ENCODE measurements at regions not wholly inside any gene's neighbourhood (a gene's known extent, or its start where the extent isn't known, plus 50 kb on each side); places are given as distances from the start of the nearest gene placed in this dataset.

DNA sequence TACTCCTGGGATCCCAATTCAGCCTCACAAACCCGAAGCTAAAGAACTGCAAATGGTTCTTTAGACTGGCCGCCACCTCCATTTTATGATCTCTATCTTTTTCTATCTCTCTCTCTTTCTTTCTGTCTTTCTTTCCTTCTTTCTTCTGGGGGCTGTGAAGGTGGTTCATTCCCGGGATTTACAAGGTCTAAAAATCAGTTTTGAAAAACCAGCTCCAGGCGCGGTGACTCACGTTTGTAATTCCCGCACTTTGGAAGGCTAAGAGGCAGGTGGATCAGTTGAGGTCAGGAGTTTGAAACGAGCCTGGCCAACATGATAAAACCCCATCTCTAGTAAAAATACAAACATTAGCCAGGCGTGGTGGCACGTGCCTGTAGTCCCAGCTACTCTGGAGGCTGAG lies 67.2 kb upstream of the VASH1 start:
- no peak overlapping the region for H3K27ac ChIP-seq (ENCODE audit: low read depth, low read length)
- H3K4me1 ChIP-seq (ENCODE audit: control insufficient read depth, low read length): no peaks in the 10 kb centered on the region
- peaks cover 7% of the 10 kb centered on the region; the same call in 1 of the 2 replicates for H3K27me3 ChIP-seq (ENCODE audit: control insufficient read depth, low read length)
- no peaks in the 10 kb centered on the region for H3K36me3 ChIP-seq (ENCODE audit: control insufficient read depth, low read length)
- no peak overlapping the region for H3K4me2 ChIP-seq (ENCODE audit: low read length)
- no peaks in the 10 kb centered on the region for H4K20me1 ChIP-seq (ENCODE audit: control insufficient read depth, insufficient read depth, low read depth, low read length)
- no peak for TF ChIP-seq CTCF (IDR thresholded peaks at IDR 0.05; ENCODE audit: low read depth, low read length, poor library complexity, severe bottlenecking)
- TF ChIP-seq EZH2phosphoT487 (IDR thresholded peaks at IDR 0.05; ENCODE audit: borderline replicate concordance, low read length): no peak
- no peaks in the 10 kb centered on the region for H3K9me3 ChIP-seq (ENCODE audit: control insufficient read depth, insufficient read depth, low read length)
- no peaks in the 10 kb centered on the region for H3K9me2 ChIP-seq (replicated peaks; ENCODE audit: control insufficient read depth, low read length)
- no peak overlapping the region for H3K4me3 ChIP-seq (ENCODE audit: low read length)
- H3F3A ChIP-seq (ENCODE audit: control insufficient read depth, insufficient read depth): no peaks in the 10 kb centered on the region
- no peaks in the 10 kb centered on the region for H3K79me2 ChIP-seq (ENCODE audit: control insufficient read depth, low read length)

DNA sequence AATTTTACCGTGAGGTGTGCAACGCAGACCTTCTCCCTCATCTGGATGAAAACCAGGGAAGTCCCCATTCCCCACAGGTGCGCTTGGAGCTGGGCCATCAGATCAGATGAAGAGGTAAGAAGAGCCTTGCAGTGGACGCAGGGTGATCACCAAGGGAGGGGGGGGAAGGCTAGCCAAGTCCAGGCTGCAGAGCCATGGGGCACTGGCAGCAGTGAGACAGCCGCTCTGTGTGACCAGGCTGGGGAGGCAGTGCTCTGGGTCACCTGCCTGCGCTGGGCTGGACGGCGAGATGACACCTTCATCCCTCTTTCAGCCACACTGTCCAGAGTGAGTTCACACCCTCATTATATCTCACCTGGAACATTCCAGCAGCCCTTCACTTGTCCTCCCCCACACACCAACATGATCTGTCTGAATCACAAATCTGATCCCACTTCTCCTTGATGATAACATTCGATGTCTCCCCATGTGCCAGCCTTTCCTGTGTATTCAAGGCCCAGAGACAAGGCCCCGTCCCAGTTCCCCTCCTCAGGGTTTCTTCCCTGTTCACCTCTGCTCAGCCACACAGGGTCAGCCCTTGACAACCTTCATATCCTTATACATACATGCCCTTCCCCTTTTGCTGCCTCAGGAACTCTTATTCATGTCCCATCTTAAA lies 65.9 kb upstream of the VASH1 start:
- no peaks in the 10 kb centered on the region for H3K79me2 ChIP-seq (ENCODE audit: control insufficient read depth, low read length)
- no peak overlapping the region for H3K27ac ChIP-seq (ENCODE audit: low read depth, low read length)
- H3K4me1 ChIP-seq (ENCODE audit: control insufficient read depth, low read length): no peaks in the 10 kb centered on the region
- H3K4me3 ChIP-seq (ENCODE audit: low read length): no peak overlapping the region
- H3K9me2 ChIP-seq (replicated peaks; ENCODE audit: control insufficient read depth, low read length): no peaks in the 10 kb centered on the region
- no peaks in the 10 kb centered on the region for H4K20me1 ChIP-seq (ENCODE audit: control insufficient read depth, insufficient read depth, low read depth, low read length)
- no peak overlapping the region for H3K4me2 ChIP-seq (ENCODE audit: low read length)
- no peak for TF ChIP-seq EZH2phosphoT487 (IDR thresholded peaks at IDR 0.05; ENCODE audit: borderline replicate concordance, low read length)
- no peak for TF ChIP-seq CTCF (IDR thresholded peaks at IDR 0.05; ENCODE audit: low read depth, low read length, poor library complexity, severe bottlenecking)
- H3K27me3 ChIP-seq (ENCODE audit: control insufficient read depth, low read length): peaks cover 7% of the 10 kb centered on the region; the same call in 1 of the 2 replicates
- no peaks in the 10 kb centered on the region for H3K9me3 ChIP-seq (ENCODE audit: control insufficient read depth, insufficient read depth, low read length)
- H3F3A ChIP-seq (ENCODE audit: control insufficient read depth, insufficient read depth): no peaks in the 10 kb centered on the region
- H3K36me3 ChIP-seq (ENCODE audit: control insufficient read depth, low read length): no peaks in the 10 kb centered on the region

DNA sequence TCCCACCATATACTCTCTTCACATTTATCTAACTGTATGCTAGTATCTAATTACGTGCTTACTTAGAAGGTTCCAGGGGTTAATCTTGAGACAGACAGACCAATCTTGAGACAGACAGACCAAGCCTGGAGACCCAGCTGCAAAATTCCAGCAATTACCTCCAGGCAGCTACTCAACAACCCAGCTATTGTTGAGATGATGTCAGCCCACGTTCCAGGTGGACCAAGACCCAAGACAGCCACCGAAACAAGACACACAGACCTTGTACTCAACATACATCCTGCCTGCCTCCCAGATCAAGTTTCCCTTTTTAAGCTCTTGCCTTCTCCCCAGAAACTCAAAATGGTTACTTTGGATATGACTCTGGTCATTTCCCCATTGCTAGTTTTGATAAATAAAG lies 64.9 kb upstream of the VASH1 start:
- Histone ChIP-seq H3K9me3 (ENCODE audit: control insufficient read depth, insufficient read depth, low read length) (no peaks in the 10 kb centered on the region), H4K20me1 (ENCODE audit: control insufficient read depth, insufficient read depth, low read depth, low read length) (no peaks in the 10 kb centered on the region), H3K4me2 (ENCODE audit: low read length) (no peak overlapping the region), H3K27ac (ENCODE audit: low read depth, low read length) (no peak overlapping the region), H3F3A (ENCODE audit: control insufficient read depth, insufficient read depth) (no peaks in the 10 kb centered on the region), H3K4me1 (ENCODE audit: control insufficient read depth, low read length) (no peaks in the 10 kb centered on the region), H3K9me2 (replicated peaks; ENCODE audit: control insufficient read depth, low read length) (no peaks in the 10 kb centered on the region), H3K79me2 (ENCODE audit: control insufficient read depth, low read length) (no peaks in the 10 kb centered on the region), H3K36me3 (ENCODE audit: control insufficient read depth, low read length) (no peaks in the 10 kb centered on the region), H3K27me3 (ENCODE audit: control insufficient read depth, low read length) (peaks cover 7% of the 10 kb centered on the region; the same call in 1 of the 2 replicates), H3K4me3 (ENCODE audit: low read length) (no peak overlapping the region)
- no peak for TF ChIP-seq EZH2phosphoT487 (IDR thresholded peaks at IDR 0.05; ENCODE audit: borderline replicate concordance, low read length)
- TF ChIP-seq CTCF (IDR thresholded peaks at IDR 0.05; ENCODE audit: low read depth, low read length, poor library complexity, severe bottlenecking): no peak
